Liver (tissue), 8 donors: ENCODE measurements at regions not wholly inside any gene's neighbourhood (a gene's known extent, or its start where the extent isn't known, plus 50 kb on each side); places are given as distances from the start of the nearest gene placed in this dataset.

ENCODE experiments used
- DNase-seq: peaks from one replicate; pipeline ENCODE4 v3.0.0-alpha.2; 2017; ENCODE audit warnings: low spot score
- H3K27ac ChIP-seq, 2 donors: one replicate each; pipeline ENCODE4 v1.7.0; 2013; ENCODE audit warnings: inconsistent platforms in 2 of 2, low read length in 2 of 2, control low read depth in 1 of 2, low read depth in 1 of 2, mild to moderate bottlenecking in 1 of 2
- H3K27me3 ChIP-seq, 4 donors: one replicate each; pipeline versions ENCODE4 v1.6.1 to v1.7.0; 2013; ENCODE audit warnings: low read length in 3 of 4, inconsistent platforms in 1 of 4, mild to moderate bottlenecking in 1 of 4, moderate library complexity in 1 of 4; ENCODE audit not compliant: control insufficient read depth in 4 of 4, insufficient read depth in 4 of 4
- H3K36me3 ChIP-seq, 4 donors: one replicate each; pipeline versions ENCODE4 v1.6.1 to v1.7.0; 2013; ENCODE audit warnings: low read length in 3 of 4, mild to moderate bottlenecking in 3 of 4, low read depth in 1 of 4, moderate library complexity in 1 of 4; ENCODE audit not compliant: control insufficient read depth in 4 of 4, insufficient read depth in 3 of 4
- H3K4me1 ChIP-seq, 4 donors: one replicate each; pipeline versions ENCODE4 v1.6.1 to v1.7.0; 2013; ENCODE audit warnings: low read length in 3 of 4, mild to moderate bottlenecking in 3 of 4, moderate library complexity in 1 of 4; ENCODE audit not compliant: control insufficient read depth in 4 of 4, insufficient read depth in 4 of 4
- H3K4me3 ChIP-seq, 3 donors: one replicate each; pipeline versions ENCODE4 v1.6.1 to v1.7.0; 2013; ENCODE audit warnings: low read length in 3 of 3, control low read depth in 1 of 3, low read depth in 1 of 3, mild to moderate bottlenecking in 1 of 3
- H3K9ac ChIP-seq, 2 donors: one replicate each; pipeline ENCODE4 v1.7.0; 2013; ENCODE audit warnings: low read length in 2 of 2, mild to moderate bottlenecking in 2 of 2, moderate library complexity in 2 of 2, control low read depth in 1 of 2, low read depth in 1 of 2
- H3K9me3 ChIP-seq, 4 donors: one replicate each; pipeline versions ENCODE4 v1.6.1 to v1.7.0; 2013; ENCODE audit warnings: low read length in 3 of 4; ENCODE audit not compliant: control insufficient read depth in 4 of 4
- EGR1 ChIP-seq, 2 donors: IDR thresholded peaks; 2 replicates each; pipeline ENCODE4 v1.6.1; 2016 to 2018; ENCODE audit warnings: antibody characterized with exemption in 2 of 2, low read depth in 2 of 2
- FOXA1 ChIP-seq: IDR thresholded peaks from 2 replicates; pipeline ENCODE4 v1.6.1; 2016; ENCODE audit warnings: antibody characterized with exemption
- FOXA2 ChIP-seq: IDR thresholded peaks from 2 replicates; pipeline ENCODE4 v1.6.1; 2016; ENCODE audit warnings: antibody characterized with exemption
- HNF4A ChIP-seq, 2 donors: conservative IDR thresholded peaks; 2 replicates each; pipeline ENCODE4 v1.6.1; 2016; ENCODE audit warnings: antibody characterized with exemption in 2 of 2, mild to moderate bottlenecking in 2 of 2
- HNF4G ChIP-seq: IDR thresholded peaks from 2 replicates; pipeline ENCODE4 v1.6.1; 2016; ENCODE audit warnings: antibody characterized with exemption
- NR2F2 ChIP-seq: IDR thresholded peaks from 2 replicates; pipeline ENCODE4 v1.6.1; 2016; ENCODE audit warnings: antibody characterized with exemption
- RXRA ChIP-seq, 2 donors: IDR thresholded peaks; 2 replicates each; pipeline ENCODE4 v1.6.1; 2017 to 2018; ENCODE audit warnings: antibody characterized with exemption in 2 of 2, mild to moderate bottlenecking in 1 of 2
- SP1 ChIP-seq: IDR thresholded peaks from 2 replicates; pipeline ENCODE4 v1.6.1; 2018; ENCODE audit warnings: antibody characterized with exemption, mild to moderate bottlenecking
- WGBS: extraction: QIAGEN DNeasy Blood & Tissue Kit; methylation state at CpG from one replicate; pipeline ENCODE4 v1.1.7; 2013; 5-methylcytosine and 5-hydroxymethylcytosine counted together
- TF ChIP-seq, protein P1 (sequence below): IDR thresholded peaks from 2 replicates; pipeline ENCODE4 v1.6.1; 2016; ENCODE audit warnings: antibody characterized with exemption, mild to moderate bottlenecking
- TF ChIP-seq, protein P2 (sequence below): IDR thresholded peaks from 2 replicates; pipeline ENCODE4 v1.6.1; 2016; ENCODE audit warnings: antibody characterized with exemption
- TF ChIP-seq, protein P3 (sequence below): IDR thresholded peaks from 2 replicates; pipeline ENCODE4 v1.6.1; 2016; ENCODE audit warnings: antibody characterized with exemption
- TF ChIP-seq, protein P4 (sequence below): fragments of 150-350 bp; IDR thresholded peaks from 2 replicates; pipeline ENCODE4 v1.5.1; 2017; ENCODE audit warnings: improper control_type of control experiment, low read depth, low read length; ENCODE audit not compliant: missing input control
- donor health status: healthy.
- donor health status: healthy.
- donor health status: healthy.
- donor health status: healthy.
- donor health status: healthy.

DNA sequence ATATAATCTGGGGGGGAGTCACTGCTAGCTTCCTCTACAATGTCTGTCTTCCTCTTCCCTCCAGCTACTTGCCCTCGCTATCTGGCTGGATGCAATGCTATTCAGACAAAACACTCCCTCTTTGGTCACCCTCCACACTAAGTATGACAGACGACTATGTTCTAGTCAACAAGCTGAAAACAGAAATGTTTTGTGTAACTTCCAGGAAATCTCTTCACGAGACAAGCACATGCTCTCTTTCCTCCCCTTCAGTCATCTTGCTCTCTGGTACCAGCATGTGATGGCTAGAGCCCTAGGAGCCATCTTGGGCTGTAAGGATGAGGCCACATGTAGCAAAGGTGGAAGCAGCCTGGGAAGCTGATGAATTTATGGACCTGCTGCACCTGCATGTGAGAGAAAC is 151.3 kb downstream of the ARRDC4 start (continued):
- TF ChIP-seq, protein P1, sequence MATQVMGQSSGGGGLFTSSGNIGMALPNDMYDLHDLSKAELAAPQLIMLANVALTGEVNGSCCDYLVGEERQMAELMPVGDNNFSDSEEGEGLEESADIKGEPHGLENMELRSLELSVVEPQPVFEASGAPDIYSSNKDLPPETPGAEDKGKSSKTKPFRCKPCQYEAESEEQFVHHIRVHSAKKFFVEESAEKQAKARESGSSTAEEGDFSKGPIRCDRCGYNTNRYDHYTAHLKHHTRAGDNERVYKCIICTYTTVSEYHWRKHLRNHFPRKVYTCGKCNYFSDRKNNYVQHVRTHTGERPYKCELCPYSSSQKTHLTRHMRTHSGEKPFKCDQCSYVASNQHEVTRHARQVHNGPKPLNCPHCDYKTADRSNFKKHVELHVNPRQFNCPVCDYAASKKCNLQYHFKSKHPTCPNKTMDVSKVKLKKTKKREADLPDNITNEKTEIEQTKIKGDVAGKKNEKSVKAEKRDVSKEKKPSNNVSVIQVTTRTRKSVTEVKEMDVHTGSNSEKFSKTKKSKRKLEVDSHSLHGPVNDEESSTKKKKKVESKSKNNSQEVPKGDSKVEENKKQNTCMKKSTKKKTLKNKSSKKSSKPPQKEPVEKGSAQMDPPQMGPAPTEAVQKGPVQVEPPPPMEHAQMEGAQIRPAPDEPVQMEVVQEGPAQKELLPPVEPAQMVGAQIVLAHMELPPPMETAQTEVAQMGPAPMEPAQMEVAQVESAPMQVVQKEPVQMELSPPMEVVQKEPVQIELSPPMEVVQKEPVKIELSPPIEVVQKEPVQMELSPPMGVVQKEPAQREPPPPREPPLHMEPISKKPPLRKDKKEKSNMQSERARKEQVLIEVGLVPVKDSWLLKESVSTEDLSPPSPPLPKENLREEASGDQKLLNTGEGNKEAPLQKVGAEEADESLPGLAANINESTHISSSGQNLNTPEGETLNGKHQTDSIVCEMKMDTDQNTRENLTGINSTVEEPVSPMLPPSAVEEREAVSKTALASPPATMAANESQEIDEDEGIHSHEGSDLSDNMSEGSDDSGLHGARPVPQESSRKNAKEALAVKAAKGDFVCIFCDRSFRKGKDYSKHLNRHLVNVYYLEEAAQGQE: no peak
- TF ChIP-seq, protein P2, sequence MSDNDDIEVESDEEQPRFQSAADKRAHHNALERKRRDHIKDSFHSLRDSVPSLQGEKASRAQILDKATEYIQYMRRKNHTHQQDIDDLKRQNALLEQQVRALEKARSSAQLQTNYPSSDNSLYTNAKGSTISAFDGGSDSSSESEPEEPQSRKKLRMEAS: no peak
- no peak for TF ChIP-seq EGR1 (IDR thresholded peaks at IDR 0.05; ENCODE audit: low read depth in 2 of 2)

DNA sequence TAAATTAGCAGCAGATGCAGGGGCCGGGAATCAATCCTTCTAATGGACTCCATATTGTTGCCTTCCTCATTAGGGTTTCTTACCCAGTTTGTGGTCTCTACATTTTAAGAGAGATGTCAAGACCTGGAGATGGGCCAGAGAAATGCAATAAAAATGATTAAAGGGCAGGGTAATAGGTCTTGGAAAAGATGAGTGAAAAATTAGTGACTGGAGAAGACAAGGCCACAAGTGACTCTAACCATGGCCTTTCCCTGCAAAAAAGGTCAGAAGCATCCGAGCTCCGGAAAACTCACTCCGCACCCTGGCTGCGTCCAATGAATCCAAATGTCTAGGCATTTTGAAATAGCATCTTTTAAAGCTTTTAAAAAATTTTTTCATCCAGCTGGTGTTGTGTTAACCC is 152.8 kb downstream of the ARRDC4 start:
- peaks cover 0 to 6% (median 0%) of the 10 kb centered on the region in 4 donors for H3K27me3 ChIP-seq
- WGBS: 90% methylated on average over 5 of the region's 5 CpGs

More for the DNA sequence above, 152.8 kb downstream of the ARRDC4 start:
- Histone ChIP-seq H3K36me3 (no peaks in the 10 kb centered on the region), H3K9me3 (no peaks in the 10 kb centered on the region), H3K4me1 (no peaks in the 10 kb centered on the region), H3K4me3 (no peak overlapping the region), H3K9ac (no peak overlapping the region), H3K27ac (no peak overlapping the region)
- TF ChIP-seq, protein P2: no peak
- TF ChIP-seq SP1 (no peak), FOXA1 (no peak), HNF4A (conservative IDR thresholded peaks at IDR 0.05) (no peak), HNF4G (no peak), RXRA (IDR thresholded peaks at IDR 0.05) (no peak), FOXA2 (no peak), NR2F2 (no peak)
- TF ChIP-seq, protein P1: no peak
- TF ChIP-seq, protein P3, sequence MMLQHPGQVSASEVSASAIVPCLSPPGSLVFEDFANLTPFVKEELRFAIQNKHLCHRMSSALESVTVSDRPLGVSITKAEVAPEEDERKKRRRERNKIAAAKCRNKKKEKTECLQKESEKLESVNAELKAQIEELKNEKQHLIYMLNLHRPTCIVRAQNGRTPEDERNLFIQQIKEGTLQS: no peak
- TF ChIP-seq, protein P4, sequence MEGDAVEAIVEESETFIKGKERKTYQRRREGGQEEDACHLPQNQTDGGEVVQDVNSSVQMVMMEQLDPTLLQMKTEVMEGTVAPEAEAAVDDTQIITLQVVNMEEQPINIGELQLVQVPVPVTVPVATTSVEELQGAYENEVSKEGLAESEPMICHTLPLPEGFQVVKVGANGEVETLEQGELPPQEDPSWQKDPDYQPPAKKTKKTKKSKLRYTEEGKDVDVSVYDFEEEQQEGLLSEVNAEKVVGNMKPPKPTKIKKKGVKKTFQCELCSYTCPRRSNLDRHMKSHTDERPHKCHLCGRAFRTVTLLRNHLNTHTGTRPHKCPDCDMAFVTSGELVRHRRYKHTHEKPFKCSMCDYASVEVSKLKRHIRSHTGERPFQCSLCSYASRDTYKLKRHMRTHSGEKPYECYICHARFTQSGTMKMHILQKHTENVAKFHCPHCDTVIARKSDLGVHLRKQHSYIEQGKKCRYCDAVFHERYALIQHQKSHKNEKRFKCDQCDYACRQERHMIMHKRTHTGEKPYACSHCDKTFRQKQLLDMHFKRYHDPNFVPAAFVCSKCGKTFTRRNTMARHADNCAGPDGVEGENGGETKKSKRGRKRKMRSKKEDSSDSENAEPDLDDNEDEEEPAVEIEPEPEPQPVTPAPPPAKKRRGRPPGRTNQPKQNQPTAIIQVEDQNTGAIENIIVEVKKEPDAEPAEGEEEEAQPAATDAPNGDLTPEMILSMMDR: no peak
- DNase-seq: no peak
